DMS114 treated with DMSO at 0.1 percent for 48 hours (cell line): ENCODE measurements at regions not wholly inside any gene's neighbourhood (a gene's known extent, or its start where the extent isn't known, plus 50 kb on each side); places are given as distances from the start of the nearest gene placed in this dataset.

Experiments used
- DNase-seq: peaks from one replicate; lab custom pipeline; 2025; ENCODE audit not compliant: unreplicated experiment; lab: John Stamatoyannopoulos, UW

DNA sequence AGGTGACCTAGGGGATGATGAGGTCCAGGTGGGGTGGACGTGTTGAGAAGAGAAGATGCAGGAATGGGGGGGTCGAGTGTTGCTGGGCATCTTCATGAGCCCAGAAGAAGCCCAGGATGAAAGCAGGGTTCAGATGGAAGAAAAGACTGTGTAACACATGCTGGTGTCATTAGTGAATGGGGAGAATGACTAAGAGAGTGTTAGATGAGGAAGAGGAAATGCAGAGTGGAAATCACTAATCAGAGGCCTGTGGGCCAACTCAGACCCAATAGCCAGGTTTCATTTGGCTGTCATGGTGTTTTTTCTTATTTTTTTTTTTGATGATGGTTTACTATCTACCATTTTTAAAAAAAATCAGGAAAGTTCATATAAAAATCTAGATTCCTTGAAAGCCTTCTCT is 180.8 kb upstream of the CAMK1G start:
- no peak for DNase-seq

DNA sequence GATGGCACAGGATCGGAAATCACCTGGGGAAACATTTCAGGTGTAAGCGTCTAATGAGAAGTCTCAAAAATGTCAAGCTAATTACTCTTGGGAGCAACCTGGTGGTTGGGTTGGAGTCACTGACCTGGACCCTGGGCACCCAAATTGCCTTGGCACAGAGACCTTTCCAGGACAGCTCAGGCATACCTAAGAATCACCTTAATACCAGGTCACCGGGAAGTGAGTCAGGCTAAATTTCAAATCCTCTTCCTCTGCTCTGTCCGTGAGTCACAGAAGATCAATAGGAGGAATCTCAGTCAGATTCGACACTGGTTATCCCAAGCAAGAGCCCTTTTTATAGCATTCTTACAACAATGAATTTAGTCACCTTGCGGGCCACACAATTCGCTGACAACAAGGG is 179.6 kb upstream of the CAMK1G start:
- DNase-seq, result no peak

GRCh38 chr1:209404577-209404976 is 178.9 kb upstream of the CAMK1G start:
- no peak for DNase-seq

- no peak for DNase-seq
Measured at GRCh38 chr1:209405183-209405814, 178.2 kb upstream of the CAMK1G start.

DNA sequence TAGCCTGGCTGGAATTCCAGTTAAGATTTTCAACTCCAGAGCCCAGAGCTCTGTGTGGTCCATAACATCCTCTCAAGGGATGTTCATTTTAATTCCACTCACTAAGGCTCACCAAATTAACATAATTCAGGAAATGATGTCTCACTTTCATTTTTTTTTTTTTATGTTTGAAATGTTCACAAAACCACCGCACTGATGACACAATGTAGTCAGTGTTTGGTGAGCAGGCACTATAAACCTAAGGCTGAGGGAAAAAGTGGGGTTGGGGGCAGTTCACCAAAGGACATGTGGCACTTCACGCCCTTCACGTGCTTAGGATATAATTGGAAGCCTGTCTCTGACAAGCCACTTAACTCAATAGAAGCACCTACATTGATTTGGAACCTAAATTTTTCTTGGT is 177.3 kb upstream of the CAMK1G start:
- DNase-seq, result no peak

GRCh38 chr1:209406595-209406994 is 176.9 kb upstream of the CAMK1G start:
- no peak for DNase-seq

- no peak for DNase-seq
Measured at GRCh38 chr1:209409780-209410179, 173.7 kb upstream of the CAMK1G start.

DNA sequence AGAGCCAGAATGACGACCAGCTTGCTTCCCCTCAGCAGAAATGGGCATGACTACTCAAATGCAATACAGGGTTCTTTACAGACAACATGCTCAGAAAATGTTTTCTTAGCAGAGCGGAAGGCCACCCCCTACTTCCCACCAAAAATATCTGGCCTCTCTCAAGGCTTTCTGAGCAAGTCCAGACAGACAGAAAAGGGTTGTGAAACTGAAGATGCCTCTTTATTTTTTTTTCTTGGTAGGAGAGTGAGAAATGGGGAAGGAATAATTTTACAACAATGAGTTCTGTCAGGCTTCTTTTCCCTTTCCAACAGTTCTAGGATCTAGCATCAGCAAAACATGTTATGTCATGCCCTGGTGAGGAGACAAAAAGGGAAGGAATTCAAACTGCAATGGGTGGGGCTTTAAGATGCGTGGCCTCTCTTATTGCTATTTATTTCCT is 172.0 kb upstream of the CAMK1G start:
- no peak for DNase-seq

DNA sequence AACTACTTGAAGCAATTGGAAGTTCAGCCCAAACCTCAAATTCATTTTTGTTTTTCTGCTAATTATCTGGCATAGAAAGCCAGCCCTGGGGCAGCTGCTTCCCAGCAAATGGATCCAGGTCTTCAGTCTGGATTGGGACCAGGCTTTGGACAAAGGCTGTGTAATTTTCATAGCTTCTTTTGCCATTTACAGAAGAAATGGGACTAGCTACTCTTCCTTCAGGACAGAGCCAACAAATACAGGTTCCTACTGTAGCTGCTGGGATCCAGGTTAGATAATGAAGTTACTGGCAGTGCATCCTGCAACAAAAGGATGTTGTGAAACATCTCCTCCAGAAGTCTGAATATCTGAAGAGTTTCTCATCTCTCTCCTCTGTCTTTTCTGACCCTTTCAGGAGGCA is 171.5 kb upstream of the CAMK1G start:
- no peak for DNase-seq

DNA sequence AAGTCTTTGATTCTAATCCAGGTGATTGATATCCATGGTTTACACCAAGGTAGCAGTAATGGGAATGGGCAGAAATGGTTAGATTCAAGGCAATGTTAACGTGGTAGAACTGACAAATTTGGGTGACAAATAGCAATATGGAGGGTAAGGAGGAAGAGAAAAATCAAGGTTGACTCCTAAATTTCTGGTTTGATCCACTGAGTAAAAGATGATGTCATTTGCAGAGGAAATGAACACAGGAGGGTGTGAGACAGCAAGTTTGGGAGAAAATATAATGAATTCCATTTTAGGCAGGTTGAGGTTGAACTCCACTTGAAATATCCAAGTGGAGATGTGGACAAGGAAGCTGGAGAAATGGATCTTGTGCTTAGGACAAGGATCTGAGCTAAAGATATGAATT is 170.9 kb upstream of the CAMK1G start:
- DNase-seq, result no peak

DNA sequence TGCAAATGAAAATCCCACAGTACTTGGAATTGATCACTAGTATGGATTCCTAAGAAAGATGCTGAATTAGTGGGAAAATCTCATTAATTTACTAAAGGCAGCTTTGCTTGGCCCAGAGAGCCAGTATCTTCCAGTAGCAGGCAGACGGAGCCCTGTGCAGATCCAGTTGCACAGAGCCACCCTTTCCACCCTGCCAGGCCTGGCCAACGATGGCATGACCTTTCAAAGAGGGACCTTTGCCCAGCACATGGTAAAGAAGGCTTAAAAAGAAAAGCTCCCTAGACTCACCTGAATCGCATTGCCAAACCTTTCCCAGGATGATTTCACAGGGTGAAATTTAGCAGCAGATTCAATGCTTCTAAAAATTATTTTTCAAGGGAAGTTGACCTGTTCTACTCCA is 170.5 kb upstream of the CAMK1G start:
- no peak for DNase-seq

DNA sequence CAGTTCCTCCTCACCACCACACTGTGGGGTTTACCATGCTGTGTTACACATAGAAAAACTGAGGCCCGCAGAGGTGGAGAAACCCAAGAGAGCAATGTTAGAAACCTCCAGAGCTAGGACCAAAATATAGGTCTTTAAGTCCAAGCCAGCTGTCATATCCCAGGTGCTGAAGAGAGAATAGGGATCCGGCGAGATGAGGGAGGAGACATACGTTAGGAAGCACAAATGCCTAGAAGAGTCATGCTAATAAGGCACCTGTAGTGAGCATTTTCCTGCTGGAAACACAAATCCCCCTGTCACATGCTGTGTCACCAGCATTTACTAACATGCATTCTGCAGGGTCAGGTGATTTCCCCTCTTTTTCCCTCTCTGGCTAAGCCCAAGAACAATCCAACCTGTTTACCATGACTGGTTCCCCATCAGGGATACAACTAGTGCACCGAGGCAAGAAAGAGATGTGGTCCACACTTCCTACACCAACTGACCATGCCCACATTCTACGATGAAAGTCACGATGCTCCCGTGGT is 168.6 kb upstream of the CAMK1G start:
- no peak for DNase-seq

DNA sequence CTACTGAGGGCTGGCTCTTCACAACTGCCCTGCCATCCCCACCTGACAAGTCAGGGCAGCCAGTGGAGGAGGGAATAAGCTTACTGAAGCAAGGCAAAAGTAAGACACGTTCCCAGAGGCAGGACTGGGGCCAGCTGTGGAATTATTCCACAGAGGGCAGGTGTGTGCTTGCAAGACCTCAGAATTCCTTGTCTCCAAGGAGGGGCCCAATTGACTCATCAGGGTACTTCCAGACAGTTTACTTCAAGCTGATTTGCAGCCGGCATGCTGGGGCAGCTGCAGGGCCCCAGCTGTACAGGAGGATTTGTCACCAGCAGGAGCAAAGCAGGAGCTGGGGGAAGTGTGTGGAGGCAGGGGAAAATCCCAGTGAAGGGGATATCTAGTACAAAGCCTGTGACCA is 167.5 kb upstream of the CAMK1G start:
- no peak for DNase-seq

DNA sequence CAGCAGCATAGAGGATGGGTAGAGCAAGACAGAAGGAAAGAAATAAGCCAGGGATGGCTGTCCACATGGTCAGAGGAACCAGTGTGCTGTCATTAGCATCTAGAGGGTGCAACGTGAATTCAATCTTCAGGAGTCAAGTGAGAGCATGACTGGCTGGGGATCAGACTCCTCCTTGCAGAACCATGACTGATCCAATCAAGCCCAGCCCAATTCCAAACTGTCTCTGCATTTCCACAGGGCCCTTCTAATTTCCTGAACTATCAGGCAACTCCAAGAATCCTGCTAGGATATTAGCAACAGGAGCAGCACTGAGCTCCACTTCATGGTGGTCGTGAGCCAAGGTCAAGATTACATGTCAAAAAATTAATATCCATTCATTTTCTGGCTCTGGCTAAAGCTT is 166.8 kb upstream of the CAMK1G start:
- DNase-seq, result no peak

GRCh38 chr1:209417761-209418160 is 165.8 kb upstream of the CAMK1G start:
- no peak for DNase-seq

- DNase-seq, result no peak
Measured at GRCh38 chr1:209420276-209420675, 163.2 kb upstream of the CAMK1G start.

DNA sequence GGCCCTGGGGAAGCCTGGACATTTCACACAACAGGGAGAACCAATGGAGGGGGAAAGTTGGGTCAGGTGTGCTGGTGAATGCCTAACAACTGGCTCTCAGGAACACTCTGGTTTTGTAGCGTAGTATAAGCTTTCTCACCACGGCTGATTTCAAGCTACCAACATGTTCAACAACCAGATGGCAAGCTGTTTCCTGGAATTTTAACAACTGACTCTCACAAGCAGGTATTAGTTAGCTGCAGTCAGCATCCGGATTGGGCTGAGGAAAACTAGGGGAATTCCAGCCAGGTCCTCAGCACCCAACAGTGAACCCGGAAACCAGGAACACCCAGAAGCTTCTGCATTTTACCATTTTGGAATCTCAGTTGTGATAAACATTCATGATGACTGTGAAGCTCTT is 162.3 kb upstream of the CAMK1G start:
- no peak for DNase-seq

- DNase-seq, result no peak
Measured at GRCh38 chr1:209421978-209422680, 161.4 kb upstream of the CAMK1G start.

- no peak for DNase-seq
Measured at GRCh38 chr1:209425959-209426358, 157.6 kb upstream of the CAMK1G start.

DNA sequence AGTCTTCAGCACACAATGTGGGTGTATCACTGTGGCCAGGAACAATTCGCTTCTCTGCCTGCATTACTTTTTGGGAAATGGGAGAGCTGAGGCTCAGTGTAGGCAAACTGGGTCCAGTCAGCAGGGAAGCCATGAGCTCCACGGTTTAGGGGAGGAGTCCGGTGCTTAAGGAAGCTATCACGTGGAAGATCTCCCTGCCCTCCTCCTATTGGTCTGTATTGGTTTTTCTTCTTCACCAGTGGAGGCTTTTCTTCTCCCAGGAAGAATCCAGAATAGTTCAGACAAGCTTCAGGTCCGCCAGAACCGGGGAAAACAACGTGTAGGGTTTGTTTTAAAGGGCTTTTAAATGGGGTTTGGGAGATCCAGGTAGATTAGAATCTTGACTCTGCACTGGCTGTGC is 156.2 kb upstream of the CAMK1G start:
- no peak for DNase-seq

DNA sequence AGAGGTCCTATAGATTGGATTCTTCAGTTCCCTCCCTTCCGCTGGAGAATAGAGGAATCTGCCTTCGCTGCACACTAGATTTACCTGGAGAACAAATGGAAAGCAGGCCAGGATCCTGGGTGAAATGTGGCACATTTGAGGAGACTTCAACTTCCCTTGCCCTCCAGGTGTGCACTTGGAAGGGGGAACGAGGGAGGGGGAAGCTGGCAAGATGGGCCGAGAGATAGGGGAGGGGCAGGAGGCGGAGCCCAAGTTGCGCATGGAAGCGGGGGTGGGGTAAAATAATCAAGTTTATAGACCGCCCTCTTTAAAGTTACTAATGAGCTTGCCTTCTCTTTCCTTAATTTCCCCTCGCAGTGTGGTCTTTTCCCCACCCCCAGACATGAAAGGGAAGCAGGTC is 155.7 kb upstream of the CAMK1G start:
- no peak for DNase-seq

- DNase-seq, result no peak
Measured at GRCh38 chr1:209428241-209428921, 155.1 kb upstream of the CAMK1G start.
